NB4 (cell line): ENCODE measurements at regions not wholly inside any gene's neighbourhood (a gene's known extent, or its start where the extent isn't known, plus 50 kb on each side); places are given as distances from the start of the nearest gene placed in this dataset.

Experiments
- DNase-seq: peaks from one replicate; pipeline ENCODE4 v3.0.0; 2010; ENCODE audit warnings: low read depth
- H3K4me3 ChIP-seq: one replicate; pipeline ENCODE4 v1.5.1; 2011; ENCODE audit warnings: mild to moderate bottlenecking, low read depth, low read length, moderate library complexity
- MYC ChIP-seq: IDR thresholded peaks from 2 replicates; pipeline ENCODE4 v1.6.1; 2011; ENCODE audit warnings: low read depth, low read length
- POLR2A ChIP-seq: IDR thresholded peaks from 2 replicates; pipeline ENCODE4 v1.6.1; 2011; ENCODE audit warnings: mild to moderate bottlenecking; ENCODE audit not compliant: insufficient read length; ENCODE audit errors: extremely low read depth
- TF ChIP-seq, protein P1 (sequence below): IDR thresholded peaks from one replicate; pipeline ENCODE4 v1.5.1; 2012; ENCODE audit warnings: low read depth, low read length
- TF ChIP-seq, protein P2 (sequence below): IDR thresholded peaks from 2 replicates; pipeline ENCODE4 v1.6.1; 2011; ENCODE audit warnings: low read depth, low read length

DNA sequence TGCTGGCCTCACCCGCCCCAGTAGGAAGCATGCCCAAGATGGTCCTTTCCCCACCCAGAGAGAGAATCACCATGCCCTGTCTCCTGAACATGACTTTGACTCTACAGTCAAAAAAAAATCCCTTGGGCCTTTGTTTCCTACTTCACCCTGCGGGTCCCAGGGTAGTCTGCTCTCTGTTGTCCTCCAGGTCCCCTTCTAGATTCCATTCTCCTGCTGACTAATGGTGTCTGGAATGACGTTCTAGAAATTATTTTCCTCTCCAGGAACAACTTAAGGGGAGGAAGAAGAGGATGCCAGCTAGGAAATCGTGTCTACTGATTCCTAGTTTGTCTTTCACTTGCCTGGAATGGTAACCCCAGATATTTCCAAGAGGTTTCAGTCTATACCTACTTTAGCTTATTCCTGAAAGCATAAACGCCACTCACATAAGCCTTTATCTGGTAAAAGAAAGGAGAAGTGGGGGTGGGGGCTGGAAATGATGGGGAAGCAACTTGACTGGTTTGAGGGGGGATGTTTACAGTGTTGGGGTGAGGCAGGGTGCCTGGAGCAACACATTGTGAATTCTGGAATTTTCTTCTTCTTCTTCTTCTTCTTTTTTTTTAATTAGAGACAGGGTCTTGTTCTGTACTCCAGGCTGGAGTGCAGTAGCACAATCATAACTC is 93.9 kb downstream of the SNX18 start:
- no peak for TF ChIP-seq MYC
- TF ChIP-seq, protein P1, sequence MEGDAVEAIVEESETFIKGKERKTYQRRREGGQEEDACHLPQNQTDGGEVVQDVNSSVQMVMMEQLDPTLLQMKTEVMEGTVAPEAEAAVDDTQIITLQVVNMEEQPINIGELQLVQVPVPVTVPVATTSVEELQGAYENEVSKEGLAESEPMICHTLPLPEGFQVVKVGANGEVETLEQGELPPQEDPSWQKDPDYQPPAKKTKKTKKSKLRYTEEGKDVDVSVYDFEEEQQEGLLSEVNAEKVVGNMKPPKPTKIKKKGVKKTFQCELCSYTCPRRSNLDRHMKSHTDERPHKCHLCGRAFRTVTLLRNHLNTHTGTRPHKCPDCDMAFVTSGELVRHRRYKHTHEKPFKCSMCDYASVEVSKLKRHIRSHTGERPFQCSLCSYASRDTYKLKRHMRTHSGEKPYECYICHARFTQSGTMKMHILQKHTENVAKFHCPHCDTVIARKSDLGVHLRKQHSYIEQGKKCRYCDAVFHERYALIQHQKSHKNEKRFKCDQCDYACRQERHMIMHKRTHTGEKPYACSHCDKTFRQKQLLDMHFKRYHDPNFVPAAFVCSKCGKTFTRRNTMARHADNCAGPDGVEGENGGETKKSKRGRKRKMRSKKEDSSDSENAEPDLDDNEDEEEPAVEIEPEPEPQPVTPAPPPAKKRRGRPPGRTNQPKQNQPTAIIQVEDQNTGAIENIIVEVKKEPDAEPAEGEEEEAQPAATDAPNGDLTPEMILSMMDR = no peak
- no peak overlapping the region for H3K4me3 ChIP-seq
- no peak for DNase-seq

DNA sequence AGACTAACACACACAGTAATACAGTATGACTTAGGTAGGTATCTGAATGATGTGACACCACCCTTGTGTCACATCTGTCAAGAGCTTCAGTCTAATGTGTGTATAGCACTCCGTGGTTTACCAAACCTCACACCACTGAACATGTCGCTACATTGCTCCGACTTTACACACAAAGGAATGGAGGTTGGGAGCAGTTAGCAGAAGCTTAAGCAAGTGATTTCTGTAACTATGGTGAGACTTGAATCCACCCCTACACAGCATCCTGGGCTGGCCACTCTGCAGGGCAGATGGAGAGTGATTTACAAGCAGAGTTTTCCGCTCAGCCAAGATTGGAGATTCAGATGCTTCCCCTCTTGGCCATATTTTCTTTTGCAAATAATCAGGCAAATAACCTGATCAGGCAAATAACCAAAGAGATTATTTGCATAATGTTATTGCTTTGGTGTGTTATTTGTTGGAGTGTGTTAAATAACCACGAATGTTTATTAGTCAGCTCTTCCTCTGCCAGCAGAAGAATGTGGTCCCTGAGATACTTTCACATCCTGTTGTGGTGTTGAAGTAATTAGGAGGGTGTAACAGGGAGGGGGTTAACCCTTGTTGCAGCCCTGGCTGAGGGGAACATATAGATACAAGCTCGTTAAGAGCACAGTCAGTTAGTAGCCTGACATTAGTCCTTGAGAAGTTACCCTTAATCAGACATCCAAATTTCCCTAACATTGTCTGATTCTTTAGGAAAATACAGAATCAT is 92.8 kb downstream of the SNX18 start:
- no peak overlapping the region for H3K4me3 ChIP-seq
- DNase-seq = peak; percentile 88
- TF ChIP-seq POLR2A (no peak), MYC (0 out of 2 replicates have a peak, but pooled peaks have one; percentile 20)
- TF ChIP-seq, protein P2, sequence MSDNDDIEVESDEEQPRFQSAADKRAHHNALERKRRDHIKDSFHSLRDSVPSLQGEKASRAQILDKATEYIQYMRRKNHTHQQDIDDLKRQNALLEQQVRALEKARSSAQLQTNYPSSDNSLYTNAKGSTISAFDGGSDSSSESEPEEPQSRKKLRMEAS = 0 out of 2 replicates have a peak, but pooled peaks have one; percentile 12
- TF ChIP-seq, protein P1 = no peak

DNA sequence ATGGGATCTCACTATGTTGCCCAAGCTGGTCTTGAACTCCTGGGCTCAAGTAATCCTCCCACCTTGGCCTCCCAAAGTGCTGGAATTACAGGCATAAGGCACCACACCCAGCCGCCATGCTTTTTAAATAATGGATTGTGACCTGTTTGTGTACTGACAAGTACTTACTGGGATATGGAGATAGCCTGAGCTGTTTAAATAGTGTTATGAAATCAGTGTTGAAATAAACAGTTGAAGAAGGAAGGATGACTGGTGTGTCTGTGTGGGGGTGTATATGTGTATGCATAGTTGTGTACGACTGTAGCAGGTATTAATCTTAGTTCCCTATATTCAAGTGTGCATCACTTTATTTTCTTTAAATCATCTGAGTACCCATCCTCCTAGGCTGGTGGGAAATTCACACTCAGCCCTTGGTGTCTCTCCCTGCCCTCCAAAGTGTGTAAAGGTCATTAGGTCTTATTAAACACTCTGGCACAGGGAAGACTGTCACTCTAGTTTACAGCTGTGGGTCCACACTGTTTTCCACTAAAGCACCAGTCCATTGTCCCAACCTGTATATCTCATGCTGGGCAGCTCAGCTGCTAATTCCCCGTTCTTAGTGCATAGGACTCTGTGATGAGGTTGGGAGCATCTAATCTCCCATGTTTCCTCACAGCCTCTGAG is 91.0 kb downstream of the SNX18 start:
- TF ChIP-seq, protein P1 = no peak
- no peak for TF ChIP-seq POLR2A
- no peak for TF ChIP-seq MYC
- TF ChIP-seq, protein P2 = 0 out of 2 replicates have a peak, but pooled peaks have one; percentile 13
- no peak overlapping the region for H3K4me3 ChIP-seq
- DNase-seq = peak; percentile 59

DNA sequence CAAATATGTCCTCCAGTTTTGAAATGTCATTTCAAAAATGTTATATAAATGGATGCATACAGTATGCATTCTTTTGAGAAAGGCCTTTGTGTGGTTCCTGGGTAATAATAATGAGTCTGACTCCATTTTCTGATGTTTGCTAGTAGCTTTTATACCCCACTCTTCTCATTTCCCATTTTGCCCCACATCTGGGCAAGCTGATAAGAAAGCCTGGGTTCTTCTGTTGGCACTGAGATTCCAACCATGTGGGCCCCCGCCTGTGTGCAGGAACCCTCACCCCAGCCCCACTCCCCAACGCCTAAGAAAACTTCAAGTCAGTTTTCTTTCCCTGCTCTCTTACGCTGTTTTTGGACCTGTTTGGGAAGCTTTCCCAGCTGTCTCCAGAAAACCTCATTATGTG is 89.4 kb downstream of the SNX18 start:
- DNase-seq = no peak
- TF ChIP-seq POLR2A (no peak), MYC (no peak)
- TF ChIP-seq, protein P1 = no peak
- TF ChIP-seq, protein P2 = no peak
- no peak overlapping the region for H3K4me3 ChIP-seq

DNA sequence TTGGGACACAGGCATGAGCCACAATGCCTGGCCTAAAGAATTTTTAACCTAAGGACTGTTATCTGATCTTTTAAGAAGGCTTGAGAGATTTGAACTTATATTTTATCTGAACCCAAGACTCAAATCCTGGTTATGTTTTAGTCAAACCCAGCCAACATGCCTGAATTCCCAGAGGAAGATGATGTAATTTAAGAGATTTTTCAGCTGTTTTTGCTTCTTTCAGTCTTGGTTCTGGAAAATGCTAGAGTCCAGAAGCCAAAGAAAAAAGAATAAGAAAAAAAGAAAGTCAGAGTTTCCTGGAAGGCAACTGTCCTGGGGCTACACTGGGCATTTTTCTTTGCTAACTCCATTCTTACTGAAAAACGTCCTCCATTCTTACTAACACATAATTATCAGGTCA is 85.8 kb downstream of the SNX18 start:
- no peak overlapping the region for H3K4me3 ChIP-seq
- no peak for DNase-seq
- TF ChIP-seq POLR2A (no peak), MYC (no peak)
- TF ChIP-seq, protein P1 = no peak
- TF ChIP-seq, protein P2 = no peak
